ENCODE measurements at regions not wholly inside any gene's neighbourhood (a gene's known extent, or its start where the extent isn't known, plus 50 kb on each side); places are given as distances from the start of the nearest gene placed in this dataset.

GRCh38 chr5:27434335-27434734 is 395.9 kb upstream of the CDH9 start:
- no peak for DNase-seq

DNA sequence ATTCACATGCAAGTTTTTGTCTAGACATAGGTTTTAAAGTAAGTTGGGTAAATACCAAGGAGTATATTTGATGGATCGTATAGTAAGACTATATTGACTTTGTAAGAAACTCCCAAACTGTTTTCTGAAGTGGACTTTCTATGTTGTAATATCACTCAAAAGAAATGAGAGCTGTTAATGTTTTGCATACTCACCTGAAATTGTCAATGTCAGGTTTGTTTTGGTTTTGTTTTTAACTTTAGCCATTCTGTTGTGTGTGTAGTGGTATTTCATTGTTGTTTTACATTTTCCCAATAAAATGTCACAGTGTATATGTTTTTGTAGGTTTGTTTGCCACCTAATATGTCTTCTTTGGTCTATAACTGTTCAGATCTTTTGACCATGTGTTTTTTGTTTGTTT is 375.7 kb upstream of the CDH9 start:
- no peak for DNase-seq

DNA sequence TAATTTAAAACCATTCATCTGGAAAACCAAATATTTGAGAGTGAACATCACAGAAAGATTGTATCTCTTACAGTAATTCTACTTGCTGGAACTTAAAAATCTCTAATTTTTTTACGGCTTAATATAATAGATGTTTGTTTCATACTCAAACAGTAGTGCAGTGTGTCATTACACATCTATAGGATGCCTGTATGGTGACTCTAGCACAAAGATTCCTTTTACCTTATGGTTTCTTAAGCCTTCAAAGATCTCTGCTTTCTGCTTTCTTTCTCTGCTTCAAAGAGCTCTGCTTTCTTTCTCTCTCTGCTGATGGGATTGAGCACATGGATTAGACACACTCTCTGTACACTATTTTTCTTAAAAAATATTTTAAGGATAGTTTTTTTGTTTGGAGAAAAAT is 374.0 kb upstream of the CDH9 start:
- no peak for DNase-seq

DNA sequence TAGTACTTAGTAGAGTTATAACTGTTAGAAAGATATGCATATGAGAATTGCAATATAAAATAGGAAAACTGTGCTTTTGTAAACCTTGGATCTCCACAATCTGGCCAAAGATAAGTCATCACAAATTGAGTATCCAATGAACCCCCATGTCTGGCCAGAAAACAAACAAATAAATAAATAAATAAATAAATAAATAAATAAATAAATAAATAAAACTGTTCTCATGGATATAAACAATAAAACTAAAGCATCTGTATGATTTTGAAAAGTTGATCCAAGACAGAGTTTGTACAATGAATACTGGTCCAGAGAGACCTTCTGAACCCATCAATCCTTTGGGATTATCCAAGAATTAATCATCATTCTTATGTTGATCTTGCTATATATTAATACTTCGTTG is 367.6 kb upstream of the CDH9 start:
- no peak for DNase-seq

- DNase-seq, result peak; percentile 41
Measured at GRCh38 chr5:27403243-27403882, 365.0 kb upstream of the CDH9 start.

DNA sequence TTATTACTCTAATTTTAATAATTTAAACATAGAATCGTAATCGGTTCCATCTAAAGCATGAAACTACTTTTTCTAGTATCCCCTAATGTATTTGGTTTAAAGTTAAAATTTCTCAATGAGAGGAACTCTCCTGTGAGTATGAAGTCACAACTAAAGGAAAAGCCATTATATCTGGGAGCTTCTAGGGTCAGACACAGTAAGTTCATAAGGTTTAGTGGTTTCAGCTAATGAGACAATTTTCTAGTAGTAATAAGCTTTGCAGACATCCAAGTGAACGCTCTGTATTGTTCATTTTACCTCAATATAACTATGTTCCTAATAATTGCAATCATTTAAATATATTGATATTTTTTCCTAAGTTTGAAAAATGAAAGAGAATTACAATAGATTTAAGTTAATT is 364.4 kb upstream of the CDH9 start:
- peak; percentile 1 for DNase-seq

GRCh38 chr5:27396998-27397397 is 358.6 kb upstream of the CDH9 start:
- DNase-seq, result no peak

DNA sequence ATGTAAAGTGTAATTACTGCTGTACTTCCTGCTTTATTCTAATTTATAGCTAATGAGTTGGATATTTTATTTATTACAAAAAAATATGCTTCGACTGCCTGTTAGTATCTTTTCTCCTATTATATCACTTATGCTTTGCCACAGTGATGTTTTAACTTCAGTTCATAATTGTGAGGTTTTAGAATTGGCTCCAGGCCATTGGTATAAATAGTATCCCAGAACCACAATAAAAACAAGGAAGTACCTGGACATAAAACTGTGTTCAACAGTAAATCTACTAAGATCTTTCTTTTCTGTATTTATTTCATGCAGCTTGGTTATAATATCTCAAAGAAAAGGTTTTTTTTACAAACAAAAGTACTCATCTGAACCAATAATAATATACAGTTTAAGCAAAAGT is 354.3 kb upstream of the CDH9 start:
- no peak for DNase-seq

DNA sequence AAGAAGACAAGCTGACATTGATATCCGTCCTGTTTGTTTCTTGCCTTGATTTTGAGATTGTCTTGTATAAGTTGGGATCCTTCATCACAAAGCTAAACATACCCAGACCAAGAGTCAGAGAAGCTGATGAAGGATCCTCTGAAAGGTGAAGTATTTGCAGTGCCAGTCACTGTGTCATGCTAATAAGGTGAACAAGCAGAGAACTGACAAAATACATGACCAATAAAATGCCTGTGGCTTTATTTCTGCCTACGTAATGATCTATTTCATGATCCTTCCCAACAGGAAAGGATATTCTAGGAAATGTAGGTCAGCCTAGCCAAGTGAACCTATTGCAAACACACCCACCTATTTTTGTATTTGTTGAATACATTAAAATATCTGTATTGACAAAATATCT is 351.3 kb upstream of the CDH9 start:
- DNase-seq, result no peak

DNA sequence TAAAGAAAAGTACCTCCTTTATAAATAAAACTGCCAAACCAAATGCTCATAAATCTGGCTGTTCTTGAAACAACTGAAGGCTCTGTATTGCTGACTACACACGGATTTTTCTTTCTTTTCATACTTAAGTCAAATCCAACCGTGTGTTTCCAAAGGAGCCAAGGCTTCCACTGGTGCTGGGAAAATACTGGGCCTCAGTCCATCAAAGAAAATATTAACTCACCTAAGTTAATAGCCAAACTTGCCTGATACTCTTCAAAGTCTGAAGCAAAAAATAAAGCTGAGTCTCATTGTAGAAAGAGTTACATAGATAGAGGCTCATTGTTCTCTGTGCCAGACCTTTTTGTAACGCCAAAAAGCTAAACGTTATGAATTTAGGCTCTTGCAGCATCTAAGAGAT is 350.4 kb upstream of the CDH9 start:
- no peak for DNase-seq

GRCh38 chr5:27387535-27388073 is 349.2 kb upstream of the CDH9 start:
- DNase-seq, result no peak

GRCh38 chr5:27381686-27382085 is 343.3 kb upstream of the CDH9 start:
- DNase-seq, result no peak

DNA sequence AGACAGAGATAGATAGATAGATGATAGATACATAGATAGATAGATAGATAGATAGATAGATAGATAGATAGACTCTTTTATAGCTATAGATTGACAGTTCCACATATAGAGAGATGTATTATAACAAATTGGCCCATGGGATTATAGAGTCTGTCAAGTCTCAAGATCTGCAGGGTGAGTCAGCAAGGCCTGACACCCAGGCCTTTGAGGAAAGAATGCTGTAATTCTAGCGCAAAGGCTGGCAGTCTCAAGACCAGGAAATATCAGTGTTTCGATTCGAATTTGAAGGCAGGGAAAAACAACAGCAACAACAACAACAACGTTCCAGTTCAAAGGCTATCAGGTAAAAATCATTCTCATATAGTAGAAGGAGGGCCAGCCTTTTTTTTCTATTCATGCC is 339.2 kb upstream of the CDH9 start:
- no peak for DNase-seq

- no peak for DNase-seq
Measured at GRCh38 chr5:27353970-27354369, 315.6 kb upstream of the CDH9 start.

GRCh38 chr5:27353540-27353939 is 315.2 kb upstream of the CDH9 start:
- DNase-seq, result no peak

DNA sequence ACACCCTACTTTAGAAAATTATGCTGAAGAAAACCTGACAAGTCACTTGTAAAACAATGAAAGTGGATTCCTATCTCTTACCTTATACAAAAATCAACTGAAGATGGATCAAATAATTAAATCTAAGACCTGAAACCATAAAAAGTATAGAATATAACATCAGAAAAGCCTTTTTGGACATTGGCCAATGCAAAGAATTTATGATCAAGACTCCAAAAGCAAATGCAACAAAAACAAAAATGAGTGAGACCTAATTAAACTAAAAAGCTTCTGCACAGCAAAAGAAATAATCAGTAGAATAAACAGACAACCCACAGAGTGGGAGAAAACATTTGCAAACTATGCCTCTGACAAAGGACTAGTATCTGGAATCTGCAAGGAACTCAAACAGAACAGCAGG is 303.0 kb upstream of the CDH9 start:
- DNase-seq, result no peak

- no peak for DNase-seq
Measured at GRCh38 chr5:27336817-27337216, 298.4 kb upstream of the CDH9 start.

- DNase-seq, result no peak
Measured at GRCh38 chr5:27328480-27328879, 290.1 kb upstream of the CDH9 start.

DNA sequence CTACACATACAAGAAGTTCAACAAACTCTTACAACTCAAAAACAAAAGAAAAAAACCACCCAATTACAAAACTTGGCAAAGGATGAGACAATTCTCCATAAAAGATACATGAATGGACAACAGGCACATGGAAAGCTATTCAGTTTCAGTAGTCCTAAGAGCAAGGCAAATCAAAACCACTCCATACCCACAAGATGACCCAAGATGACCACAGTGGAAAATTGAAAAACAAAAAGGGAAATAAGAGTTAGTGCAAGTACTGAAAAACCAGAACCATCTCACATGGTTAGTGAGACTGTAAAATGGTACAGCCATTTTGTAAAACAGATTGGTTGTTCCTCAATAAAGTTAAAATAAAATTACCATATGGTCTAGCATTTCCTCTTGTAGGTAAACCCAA is 287.1 kb upstream of the CDH9 start:
- DNase-seq, result no peak

- DNase-seq, result no peak
Measured at GRCh38 chr5:27318701-27319100, 280.3 kb upstream of the CDH9 start.

DNA sequence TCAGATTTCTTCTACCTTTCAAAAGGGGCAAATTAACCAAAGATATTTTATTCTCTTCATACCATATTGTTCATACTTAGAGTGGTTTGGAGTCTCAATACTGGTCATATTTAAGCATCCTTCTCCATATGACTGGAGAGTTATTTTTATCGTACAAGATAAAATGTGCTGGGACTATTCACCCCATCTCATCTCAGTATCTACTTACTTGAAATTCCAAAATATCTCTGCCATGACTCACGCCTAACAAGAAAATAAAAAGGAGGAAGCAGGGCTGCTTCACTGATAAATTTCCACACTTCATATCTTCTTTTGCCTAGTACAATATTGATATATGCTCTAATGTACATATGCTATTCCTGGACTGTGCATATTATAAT is 277.9 kb upstream of the CDH9 start:
- DNase-seq, result no peak

- DNase-seq, result no peak
Measured at GRCh38 chr5:27315363-27316270, 277.2 kb upstream of the CDH9 start.

DNA sequence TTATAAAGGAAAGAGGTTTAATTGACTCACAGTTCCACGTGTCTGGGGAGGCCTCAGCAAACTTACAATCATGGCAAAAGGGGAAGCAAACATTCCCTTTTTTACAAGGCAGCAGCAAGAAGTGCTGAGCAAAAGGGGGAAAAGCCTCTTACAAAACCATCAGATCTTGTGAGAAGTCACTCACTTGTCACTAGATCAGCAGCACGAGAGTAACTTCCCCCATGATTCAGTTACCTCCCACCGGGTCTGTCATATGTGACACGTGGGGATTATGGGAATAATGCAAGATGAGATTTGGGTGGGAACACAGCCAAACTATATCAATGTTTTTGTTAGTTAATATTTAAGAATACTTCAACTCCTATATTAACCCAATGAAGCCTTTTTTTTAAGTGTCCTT is 275.2 kb upstream of the CDH9 start:
- DNase-seq, result no peak
